ENCODE measurements at regions not wholly inside any gene's neighbourhood (a gene's known extent, or its start where the extent isn't known, plus 50 kb on each side); places are given as distances from the start of the nearest gene placed in this dataset.

- no peak for DNase-seq
- Histone ChIP-seq H3K27ac (ENCODE audit: insufficient read depth in 1 of 2, low read depth in 1 of 2, low read length in 2 of 2, poor library complexity in 1 of 2, severe bottlenecking in 2 of 2) (no peak overlapping the region), H3K9me3 (ENCODE audit: control extremely low read depth in 1 of 5, control insufficient read depth in 4 of 5, insufficient read depth in 2 of 5, low read depth in 1 of 5, low read length in 4 of 5) (no peaks in the 10 kb centered on the region), H3K4me1 (ENCODE audit: control extremely low read depth in 1 of 4, control insufficient read depth in 4 of 4, insufficient read depth in 4 of 4, low read length in 3 of 4) (peaks cover 15 to 71% (median 42%) of the 10 kb centered on the region in 4 experiments), H3K27me3 (replicated peaks in 2 of 5; ENCODE audit: control insufficient read depth in 4 of 5, insufficient read depth in 5 of 5, low read length in 4 of 5) (no peaks in the 10 kb centered on the region), H3K36me3 (ENCODE audit: control insufficient read depth in 4 of 4, insufficient read depth in 4 of 4, low read length in 3 of 4) (peaks cover 0 to 6% (median 1%) of the 10 kb centered on the region in 4 experiments), H3K4me3 (ENCODE audit: control insufficient read depth in 1 of 7, extremely low read depth in 1 of 7, insufficient read depth in 4 of 7, low read depth in 2 of 7, low read length in 6 of 7) (no peak overlapping the region)
- CTCF ChIA-PET: interaction anchor here (0.7 to 2.7 kb wide), 10 partner anchors 9 to 98 kb away, joined by 3 to 19 read pairs (median 4); no protein-coding TSS in a partner anchor
- POLR2A ChIA-PET: interaction anchor here (1.1 kb wide), 1 partner anchor 15 kb away, joined by 3 read pairs; no protein-coding TSS in a partner anchor
- 93% methylated on average over 11 of the region's 13 CpGs for WGBS (ENCODE audit: insufficient coverage)
Measured at GRCh38 chr7:130994378-130995115, 260.5 kb upstream of the KLF14 start.

- no peaks in the 10 kb centered on the region for H3K27me3 ChIP-seq (replicated peaks in 2 of 5; ENCODE audit: control insufficient read depth in 4 of 5, insufficient read depth in 5 of 5, low read length in 4 of 5)
- 97% methylated on average over 7 of the region's 10 CpGs for WGBS (ENCODE audit: insufficient coverage)
- ChIA-PET POLR2A (interaction anchor here (1.1 kb wide), 1 partner anchor 16 kb away, joined by 3 read pairs; no protein-coding TSS in a partner anchor), CTCF (interaction anchor here (0.7 to 2.7 kb wide), 13 partner anchors 8 to 120 kb away, joined by 3 to 19 read pairs (median 4); no protein-coding TSS in a partner anchor)
- H3K9me3 ChIP-seq (ENCODE audit: control extremely low read depth in 1 of 5, control insufficient read depth in 4 of 5, insufficient read depth in 2 of 5, low read depth in 1 of 5, low read length in 4 of 5): no peaks in the 10 kb centered on the region
- H3K27ac ChIP-seq (ENCODE audit: insufficient read depth in 1 of 2, low read depth in 1 of 2, low read length in 2 of 2, poor library complexity in 1 of 2, severe bottlenecking in 2 of 2): no peak overlapping the region
- DNase-seq: no peak
- no peak overlapping the region for H3K4me3 ChIP-seq (ENCODE audit: control insufficient read depth in 1 of 7, extremely low read depth in 1 of 7, insufficient read depth in 4 of 7, low read depth in 2 of 7, low read length in 6 of 7)
- peaks cover 15 to 71% (median 42%) of the 10 kb centered on the region in 4 experiments for H3K4me1 ChIP-seq (ENCODE audit: control extremely low read depth in 1 of 4, control insufficient read depth in 4 of 4, insufficient read depth in 4 of 4, low read length in 3 of 4)
- peaks cover 0 to 6% (median 1%) of the 10 kb centered on the region in 4 experiments for H3K36me3 ChIP-seq (ENCODE audit: control insufficient read depth in 4 of 4, insufficient read depth in 4 of 4, low read length in 3 of 4)
Measured at GRCh38 chr7:130995252-130996081, 261.5 kb upstream of the KLF14 start.

GRCh38 chr7:130996205-130996832 lies 262.3 kb upstream of the KLF14 start:
- Histone ChIP-seq H3K27me3 (replicated peaks in 2 of 5; ENCODE audit: control insufficient read depth in 4 of 5, insufficient read depth in 5 of 5, low read length in 4 of 5) (no peaks in the 10 kb centered on the region), H3K4me3 (ENCODE audit: control insufficient read depth in 1 of 7, extremely low read depth in 1 of 7, insufficient read depth in 4 of 7, low read depth in 2 of 7, low read length in 6 of 7) (peak overlapping the region in 1 of 7 experiments; percentile 28), H3K36me3 (ENCODE audit: control insufficient read depth in 4 of 4, insufficient read depth in 4 of 4, low read length in 3 of 4) (peaks cover 0 to 6% (median 1%) of the 10 kb centered on the region in 4 experiments), H3K27ac (ENCODE audit: insufficient read depth in 1 of 2, low read depth in 1 of 2, low read length in 2 of 2, poor library complexity in 1 of 2, severe bottlenecking in 2 of 2) (peak overlapping the region in 1 of 2 experiments; percentile 69), H3K9me3 (ENCODE audit: control extremely low read depth in 1 of 5, control insufficient read depth in 4 of 5, insufficient read depth in 2 of 5, low read depth in 1 of 5, low read length in 4 of 5) (no peaks in the 10 kb centered on the region), H3K4me1 (ENCODE audit: control extremely low read depth in 1 of 4, control insufficient read depth in 4 of 4, insufficient read depth in 4 of 4, low read length in 3 of 4) (peaks cover 15 to 62% (median 40%) of the 10 kb centered on the region in 4 experiments)
- ChIA-PET POLR2A (interaction anchor here (1.0 to 1.2 kb wide), 2 partner anchors 8 to 35 kb away, joined by 3 to 4 read pairs; no protein-coding TSS in a partner anchor), CTCF (interaction anchor here (0.9 to 2.7 kb wide), 11 partner anchors 7 to 121 kb away, joined by 3 to 19 read pairs (median 5); no protein-coding TSS in a partner anchor)
- DNase-seq: no peak
- WGBS (ENCODE audit: insufficient coverage): 28% methylated on average over 5 of the region's 5 CpGs

- Histone ChIP-seq H3K36me3 (ENCODE audit: control insufficient read depth in 4 of 4, insufficient read depth in 4 of 4, low read length in 3 of 4) (peaks cover 0 to 4% (median 1%) of the 10 kb centered on the region in 4 experiments), H3K27me3 (replicated peaks in 2 of 5; ENCODE audit: control insufficient read depth in 4 of 5, insufficient read depth in 5 of 5, low read length in 4 of 5) (no peaks in the 10 kb centered on the region), H3K9me3 (ENCODE audit: control extremely low read depth in 1 of 5, control insufficient read depth in 4 of 5, insufficient read depth in 2 of 5, low read depth in 1 of 5, low read length in 4 of 5) (no peaks in the 10 kb centered on the region), H3K4me1 (ENCODE audit: control extremely low read depth in 1 of 4, control insufficient read depth in 4 of 4, insufficient read depth in 4 of 4, low read length in 3 of 4) (peaks cover 15 to 60% (median 40%) of the 10 kb centered on the region in 4 experiments), H3K27ac (ENCODE audit: insufficient read depth in 1 of 2, low read depth in 1 of 2, low read length in 2 of 2, poor library complexity in 1 of 2, severe bottlenecking in 2 of 2) (peak overlapping the region; percentile 42 to 69), H3K4me3 (ENCODE audit: control insufficient read depth in 1 of 7, extremely low read depth in 1 of 7, insufficient read depth in 4 of 7, low read depth in 2 of 7, low read length in 6 of 7) (peak overlapping the region in 2 of 7 experiments; percentile 28 to 41)
- ChIA-PET CTCF (interaction anchor here (0.9 to 2.7 kb wide), 8 partner anchors 9 to 122 kb away, joined by 3 to 19 read pairs (median 3); no protein-coding TSS in a partner anchor), POLR2A (interaction anchor here (1.0 to 1.2 kb wide), 2 partner anchors 8 to 35 kb away, joined by 3 to 4 read pairs; no protein-coding TSS in a partner anchor)
- 10% methylated on average over 1 of the region's 6 CpGs for WGBS (ENCODE audit: insufficient coverage)
- peak in 2 of 3 donors; percentile 57 to 66 for DNase-seq
Measured at GRCh38 chr7:130996833-130997231, 262.8 kb upstream of the KLF14 start.

GRCh38 chr7:130998993-130999602 lies 265.1 kb upstream of the KLF14 start:
- peaks cover 0 to 6% (median 0%) of the 10 kb centered on the region in 5 experiments for H3K9me3 ChIP-seq (ENCODE audit: control extremely low read depth in 1 of 5, control insufficient read depth in 4 of 5, insufficient read depth in 2 of 5, low read depth in 1 of 5, low read length in 4 of 5)
- POLR2A ChIA-PET: no interaction called here
- no peaks in the 10 kb centered on the region for H3K27me3 ChIP-seq (replicated peaks in 2 of 5; ENCODE audit: control insufficient read depth in 4 of 5, insufficient read depth in 5 of 5, low read length in 4 of 5)
- peaks cover 0 to 2% (median under 1%) of the 10 kb centered on the region in 4 experiments for H3K36me3 ChIP-seq (ENCODE audit: control insufficient read depth in 4 of 4, insufficient read depth in 4 of 4, low read length in 3 of 4)
- 63% methylated on average over 2 of the region's 3 CpGs for WGBS (ENCODE audit: insufficient coverage)
- H3K4me1 ChIP-seq (ENCODE audit: control extremely low read depth in 1 of 4, control insufficient read depth in 4 of 4, insufficient read depth in 4 of 4, low read length in 3 of 4): peaks cover 15 to 61% (median 42%) of the 10 kb centered on the region in 4 experiments
- peak in 1 of 3 donors; percentile 67 for DNase-seq
- peak overlapping the region in 1 of 2 experiments; percentile 4 for H3K27ac ChIP-seq (ENCODE audit: insufficient read depth in 1 of 2, low read depth in 1 of 2, low read length in 2 of 2, poor library complexity in 1 of 2, severe bottlenecking in 2 of 2)
- CTCF ChIA-PET: interaction anchor here (1.1 to 5.8 kb wide), 5 partner anchors 8 to 103 kb away, joined by 3 to 37 read pairs (median 3); no protein-coding TSS in a partner anchor
- peak overlapping the region in 1 of 7 experiments; percentile 3 for H3K4me3 ChIP-seq (ENCODE audit: control insufficient read depth in 1 of 7, extremely low read depth in 1 of 7, insufficient read depth in 4 of 7, low read depth in 2 of 7, low read length in 6 of 7)

GRCh38 chr7:130999926-131000325 lies 265.9 kb upstream of the KLF14 start:
- CTCF ChIA-PET: interaction anchor here (0.9 to 5.8 kb wide), 5 partner anchors 11 to 103 kb away, joined by 3 to 37 read pairs (median 10); no protein-coding TSS in a partner anchor
- WGBS (ENCODE audit: insufficient coverage): 100% methylated on average over 2 of the region's 4 CpGs
- no peak overlapping the region for H3K4me3 ChIP-seq (ENCODE audit: control insufficient read depth in 1 of 7, extremely low read depth in 1 of 7, insufficient read depth in 4 of 7, low read depth in 2 of 7, low read length in 6 of 7)
- peaks cover 0 to 2% (median under 1%) of the 10 kb centered on the region in 4 experiments for H3K36me3 ChIP-seq (ENCODE audit: control insufficient read depth in 4 of 4, insufficient read depth in 4 of 4, low read length in 3 of 4)
- H3K9me3 ChIP-seq (ENCODE audit: control extremely low read depth in 1 of 5, control insufficient read depth in 4 of 5, insufficient read depth in 2 of 5, low read depth in 1 of 5, low read length in 4 of 5): peaks cover 0 to 6% (median 0%) of the 10 kb centered on the region in 5 experiments
- POLR2A ChIA-PET: no interaction called here
- H3K27ac ChIP-seq (ENCODE audit: insufficient read depth in 1 of 2, low read depth in 1 of 2, low read length in 2 of 2, poor library complexity in 1 of 2, severe bottlenecking in 2 of 2): no peak overlapping the region
- H3K4me1 ChIP-seq (ENCODE audit: control extremely low read depth in 1 of 4, control insufficient read depth in 4 of 4, insufficient read depth in 4 of 4, low read length in 3 of 4): peaks cover 15 to 55% (median 42%) of the 10 kb centered on the region in 4 experiments
- H3K27me3 ChIP-seq (replicated peaks in 2 of 5; ENCODE audit: control insufficient read depth in 4 of 5, insufficient read depth in 5 of 5, low read length in 4 of 5): no peaks in the 10 kb centered on the region
- DNase-seq: no peak
